ENCODE measurements at regions not wholly inside any gene's neighbourhood (a gene's known extent, or its start where the extent isn't known, plus 50 kb on each side); places are given as distances from the start of the nearest gene placed in this dataset.

GRCh38 chr4:167745024-167745687, 347.2 kb upstream of the ANXA10 start:
- ATAC-seq (no peak), DNase-seq (ENCODE audit: low spot score) (no peak)
- Mint-ChIP-seq H3K36me3 (no peaks in the 10 kb centered on the region), H3K4me3 (no peak overlapping the region), H3K4me1 (no peaks in the 10 kb centered on the region), H3K27ac (no peak overlapping the region), H3K9me3 (no peaks in the 10 kb centered on the region), H3K27me3 (ENCODE audit: low read depth) (no peaks in the 10 kb centered on the region)
- POLR2A ChIA-PET, result no interaction called here
- CTCF ChIA-PET, result no interaction called here
- TF ChIP-seq PRRX2 (CRISPR knock-in tag; IDR thresholded peaks at IDR 0.05) (no peak), MXD4 (CRISPR knock-in tag; IDR thresholded peaks at IDR 0.05; ENCODE audit: borderline replicate concordance) (no peak), GRHL2 (CRISPR knock-in tag; IDR thresholded peaks at IDR 0.05; ENCODE audit: insufficient replicate concordance, severe bottlenecking) (no peak), ZNF263 (CRISPR knock-in tag; IDR thresholded peaks at IDR 0.05; ENCODE audit: low read depth) (no peak), ARID4B (CRISPR knock-in tag; IDR thresholded peaks at IDR 0.05; ENCODE audit: borderline replicate concordance) (no peak), ZNF232 (CRISPR knock-in tag; IDR thresholded peaks at IDR 0.05) (no peak)

- peaks cover 42% of the 10 kb centered on the region for H3K9me3 Mint-ChIP-seq
- H3K27me3 Mint-ChIP-seq (ENCODE audit: low read depth), result no peaks in the 10 kb centered on the region
- peaks cover 25% of the 10 kb centered on the region for H3K36me3 Mint-ChIP-seq
- no peak overlapping the region for H3K27ac Mint-ChIP-seq
- CTCF ChIA-PET, result no interaction called here
- TF ChIP-seq ZNF263 (CRISPR knock-in tag; IDR thresholded peaks at IDR 0.05; ENCODE audit: low read depth) (no peak), CDX4 (CRISPR knock-in tag; IDR thresholded peaks at IDR 0.05; ENCODE audit: borderline replicate concordance) (no peak), CBFB (CRISPR knock-in tag; IDR thresholded peaks at IDR 0.05; ENCODE audit: low read depth) (no peak), ZNF121 (CRISPR knock-in tag; IDR thresholded peaks at IDR 0.05) (no peak), GRHL2 (CRISPR knock-in tag; IDR thresholded peaks at IDR 0.05; ENCODE audit: insufficient replicate concordance, severe bottlenecking) (no peak), ATF6 (CRISPR knock-in tag; IDR thresholded peaks at IDR 0.05) (no peak), ZNF219 (CRISPR knock-in tag; IDR thresholded peaks at IDR 0.05; ENCODE audit: borderline replicate concordance) (no peak), ZNF532 (CRISPR knock-in tag; IDR thresholded peaks at IDR 0.05; ENCODE audit: borderline replicate concordance) (no peak), KAT7 (CRISPR knock-in tag; IDR thresholded peaks at IDR 0.05; ENCODE audit: borderline replicate concordance) (no peak), ARID4B (CRISPR knock-in tag; IDR thresholded peaks at IDR 0.05; ENCODE audit: borderline replicate concordance) (no peak), NR2C2 (CRISPR knock-in tag; IDR thresholded peaks at IDR 0.05) (no peak)
- TF ChIP-seq, protein P1, sequence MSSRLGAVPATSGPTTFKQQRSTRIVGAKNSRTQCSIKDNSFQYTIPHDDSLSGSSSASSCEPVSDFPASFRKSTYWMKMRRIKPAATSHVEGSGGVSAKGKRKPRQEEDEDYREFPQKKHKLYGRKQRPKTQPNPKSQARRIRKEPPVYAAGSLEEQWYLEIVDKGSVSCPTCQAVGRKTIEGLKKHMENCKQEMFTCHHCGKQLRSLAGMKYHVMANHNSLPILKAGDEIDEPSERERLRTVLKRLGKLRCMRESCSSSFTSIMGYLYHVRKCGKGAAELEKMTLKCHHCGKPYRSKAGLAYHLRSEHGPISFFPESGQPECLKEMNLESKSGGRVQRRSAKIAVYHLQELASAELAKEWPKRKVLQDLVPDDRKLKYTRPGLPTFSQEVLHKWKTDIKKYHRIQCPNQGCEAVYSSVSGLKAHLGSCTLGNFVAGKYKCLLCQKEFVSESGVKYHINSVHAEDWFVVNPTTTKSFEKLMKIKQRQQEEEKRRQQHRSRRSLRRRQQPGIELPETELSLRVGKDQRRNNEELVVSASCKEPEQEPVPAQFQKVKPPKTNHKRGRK (CRISPR knock-in tag; IDR thresholded peaks at IDR 0.05; ENCODE audit: borderline replicate concordance), result no peak
- no peak overlapping the region for H3K4me3 Mint-ChIP-seq
- no peak for ATAC-seq
- peaks cover 9% of the 10 kb centered on the region for H3K4me1 Mint-ChIP-seq
- POLR2A ChIA-PET, result no interaction called here
- DNase-seq (ENCODE audit: low spot score), result no peak
These were observed 325.1 kb upstream of the ANXA10 start for GRCh38 chr4:167767281-167767680.
